ENCODE measurements at regions not wholly inside any gene's neighbourhood (a gene's known extent, or its start where the extent isn't known, plus 50 kb on each side); places are given as distances from the start of the nearest gene placed in this dataset.

- TF ChIP-seq CTCF (IDR thresholded peaks at IDR 0.05) (no peak), POLR2A (IDR thresholded peaks at IDR 0.05) (no peak)
Measured at GRCh38 chr9:135253305-135254004, 166.0 kb downstream of the OLFM1 start.

All from breast epithelium (tissue), 3 donors.